Endothelial cell of umbilical vein (primary cell): ENCODE measurements at regions not wholly inside any gene's neighbourhood (a gene's known extent, or its start where the extent isn't known, plus 50 kb on each side); places are given as distances from the start of the nearest gene placed in this dataset.

Source experiments
- BruUV-seq: library from RNA; stranded (reverse); fragments of 400-500 nt; replicated peaks from 2 replicates; lab custom pipeline; 2021; lab: Mats Ljungman, UMichigan
- CTCF ChIA-PET: fragments of 300-600, 350-600 bp; sonication (Branson Sonifier 250); formaldehyde crosslinking; loops from one replicate; lab custom pipeline; 2021; ENCODE audit warnings: antibody characterized with exemption, inconsistent platforms; lab: Charles Lee
- POLR2A ChIA-PET: fragments of 300-600, 350-600 bp; sonication (Branson Sonifier 250); formaldehyde crosslinking; loops from one replicate; lab custom pipeline; 2021; ENCODE audit warnings: antibody characterized with exemption, inconsistent platforms; lab: Charles Lee
- DNase-seq: peaks from one replicate; pipeline ENCODE4 v3.0.0-alpha.2; 2011; ENCODE audit warnings: low read depth, low spot score
- FAIRE-seq: peaks from 2 replicates; lab custom pipeline; 2011; peaks lifted over from hg19 to GRCh38; lab: Jason Lieb, UNC
- H2AFZ ChIP-seq: 2 replicates; pipeline ENCODE4 v1.6.0; 2012; ENCODE audit warnings: low read depth, low read length, control low read depth, inconsistent platforms
- H3K27ac ChIP-seq: 2 replicates; pipeline ENCODE4 v1.5.1; 2011; ENCODE audit warnings: low read depth, mild to moderate bottlenecking, control low read depth, low read length, moderate library complexity; ENCODE audit not compliant: insufficient read depth
- H3K27me3 ChIP-seq, 2 experiments: 2 replicates each; pipeline versions ENCODE4 v1.6.0 to v1.6.1; 2011; ENCODE audit warnings: low read length in 2 of 2, mixed read lengths in 1 of 2; ENCODE audit not compliant: control insufficient read depth in 2 of 2, insufficient read depth in 2 of 2
- H3K36me3 ChIP-seq, 2 experiments: 2 replicates in 1 of 2; 3 replicates in 1 of 2; pipeline ENCODE4 v1.5.1; 2011; ENCODE audit warnings: low read length in 2 of 2, mild to moderate bottlenecking in 1 of 2, moderate library complexity in 1 of 2; ENCODE audit not compliant: control insufficient read depth in 2 of 2, insufficient read depth in 2 of 2; ENCODE audit errors: extremely low read depth in 1 of 2
- H3K4me1 ChIP-seq: 3 replicates; pipeline ENCODE4 v1.5.1; 2011; ENCODE audit warnings: mild to moderate bottlenecking, low read length; ENCODE audit not compliant: control insufficient read depth, insufficient read depth; ENCODE audit errors: extremely low read depth
- H3K4me2 ChIP-seq: 2 replicates; pipeline ENCODE4 v1.6.1; 2011; ENCODE audit warnings: low read length, control low read depth, mixed read lengths; ENCODE audit not compliant: insufficient read depth
- H3K4me3 ChIP-seq, 3 experiments: fragments of 200-600 bp in 1 of 3; sonication (generic), shearing (Covaris generic) in 1 of 3; replicated peaks in 1 of 3; 2 replicates each; pipeline ENCODE4 v1.5.1; 2011 to 2016; ENCODE audit warnings: control low read depth in 3 of 3, low read length in 3 of 3, mild to moderate bottlenecking in 2 of 3, inconsistent platforms in 1 of 3, low read depth in 1 of 3, moderate library complexity in 1 of 3; ENCODE audit not compliant: insufficient read depth in 1 of 3
- H3K79me2 ChIP-seq: 2 replicates; pipeline ENCODE4 v1.6.0; 2012; ENCODE audit warnings: low read length, inconsistent platforms; ENCODE audit not compliant: control insufficient read depth, insufficient read depth
- H3K9ac ChIP-seq: replicated peaks from 2 replicates; pipeline ENCODE3; 2011; ENCODE audit warnings: low read length, control low read depth; ENCODE audit not compliant: insufficient read depth; ENCODE audit errors: extremely low read depth
- H3K9me1 ChIP-seq: replicated peaks from 3 replicates; pipeline ENCODE4 v1.6.0; 2011; ENCODE audit warnings: mild to moderate bottlenecking, low read length; ENCODE audit not compliant: control insufficient read depth, insufficient read depth; ENCODE audit errors: extremely low read depth
- H3K9me3 ChIP-seq: replicated peaks from 2 replicates; pipeline ENCODE4 v1.5.1; 2012; ENCODE audit warnings: low read length, inconsistent platforms; ENCODE audit not compliant: control insufficient read depth, insufficient read depth
- H4K20me1 ChIP-seq: replicated peaks from 2 replicates; pipeline ENCODE3; 2011; ENCODE audit warnings: mild to moderate bottlenecking, low read length; ENCODE audit not compliant: control insufficient read depth, insufficient read depth; ENCODE audit errors: extremely low read depth
- CTCF ChIP-seq, 2 donors: IDR thresholded peaks; 1 replicate in 1 of 2; 2 replicates in 1 of 2; pipeline ENCODE4 v1.5.1; 2011; ENCODE audit warnings: low read length in 2 of 2, mild to moderate bottlenecking in 2 of 2, moderate library complexity in 2 of 2, control low read depth in 1 of 2, inconsistent platforms in 1 of 2, low read depth in 1 of 2; ENCODE audit not compliant: insufficient read depth in 1 of 2; ENCODE audit errors: extremely low read depth in 1 of 2
- EZH2 ChIP-seq: IDR thresholded peaks from 2 replicates; pipeline ENCODE4 v1.6.1; 2012; ENCODE audit warnings: borderline replicate concordance, low read depth, mild to moderate bottlenecking, moderate library complexity, low read length, inconsistent platforms; ENCODE audit not compliant: severe bottlenecking
- dilution Hi-C: fragments of 300-500 bp; cut with MboI; formaldehyde crosslinking; loops from one replicate; pipeline ENCODE4 v1.15.0; 2019; ENCODE audit warnings: low sequenced_read_pairs; ENCODE audit not compliant: extremely low pct_ligation_motif_present
- intact Hi-C: fragments of 100-400 bp; cut with micrococcal nuclease; formaldehyde crosslinking; loops from one replicate; pipeline ENCODE4 v1.10.0; 2022

- peak; percentile 66 for FAIRE-seq
- no peak overlapping the region for H3K9ac ChIP-seq
- no peak for DNase-seq
Observed at GRCh38 chr10:21314111-21314626, 211.3 kb downstream of the SKIDA1 start.

More at GRCh38 chr10:21314111-21314626, 211.3 kb downstream of the SKIDA1 start:
- BruUV-seq = TSS peak; percentile 31
- H2AFZ ChIP-seq = peak overlapping the region; percentile 75
- no peak for TF ChIP-seq EZH2
- TF ChIP-seq CTCF (IDR thresholded peaks at IDR 0.05; ENCODE audit: extremely low read depth in 1 of 2, insufficient read depth in 1 of 2, low read depth in 1 of 2, low read length in 2 of 2) = no peak
- no peaks in the 10 kb centered on the region for H3K27me3 ChIP-seq
- no peaks in the 10 kb centered on the region for H3K36me3 ChIP-seq
- ChIA-PET POLR2A (interaction anchor here (0.5 to 0.7 kb wide), 2 partner anchors 60 to 238 kb away, joined by 3 read pairs; no protein-coding TSS in a partner anchor), CTCF (interaction anchor here (1.0 to 1.1 kb wide), 2 partner anchors 10 to 21 kb away, joined by 3 to 5 read pairs; no protein-coding TSS in a partner anchor)
- H3K4me3 ChIP-seq = no peak overlapping the region
- no peaks in the 10 kb centered on the region for H3K79me2 ChIP-seq
- peak overlapping the region; percentile 50 for H3K27ac ChIP-seq
- no peaks in the 10 kb centered on the region for H3K9me3 ChIP-seq
- peaks cover 21% of the 10 kb centered on the region for H3K4me1 ChIP-seq
- peak overlapping the region; percentile 17 for H3K4me2 ChIP-seq
- dilution Hi-C loops = no loop called here
- H3K9me1 ChIP-seq = no peaks in the 10 kb centered on the region
- intact Hi-C loops = loop anchor here (1.0 to 2.0 kb wide), 2 partner anchors 21 to 51 kb away; no protein-coding TSS in a partner anchor
- H4K20me1 ChIP-seq = no peaks in the 10 kb centered on the region
